ENCODE measurements at regions not wholly inside any gene's neighbourhood (a gene's known extent, or its start where the extent isn't known, plus 50 kb on each side); places are given as distances from the start of the nearest gene placed in this dataset.

DNA sequence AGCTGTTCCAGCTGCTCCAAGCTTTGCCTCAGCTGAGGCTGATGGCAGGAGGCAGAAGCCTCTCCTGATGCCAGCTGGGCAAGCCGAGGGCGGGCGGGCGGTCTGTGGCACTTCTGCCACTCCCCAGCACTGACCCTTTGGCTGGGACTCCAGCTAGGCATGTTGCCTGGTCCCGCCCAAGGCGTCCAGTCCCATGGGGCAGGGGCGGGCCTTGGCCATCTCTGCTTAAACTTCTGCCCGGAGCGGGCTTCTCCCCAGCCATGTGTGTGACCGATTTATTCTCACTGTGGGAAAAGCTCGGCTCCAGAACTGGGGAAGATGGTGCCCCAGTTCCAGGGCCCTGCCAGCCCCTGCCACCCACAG is 349.1 kb downstream of the SEC14L1 start:
- TF ChIP-seq, protein P1, sequence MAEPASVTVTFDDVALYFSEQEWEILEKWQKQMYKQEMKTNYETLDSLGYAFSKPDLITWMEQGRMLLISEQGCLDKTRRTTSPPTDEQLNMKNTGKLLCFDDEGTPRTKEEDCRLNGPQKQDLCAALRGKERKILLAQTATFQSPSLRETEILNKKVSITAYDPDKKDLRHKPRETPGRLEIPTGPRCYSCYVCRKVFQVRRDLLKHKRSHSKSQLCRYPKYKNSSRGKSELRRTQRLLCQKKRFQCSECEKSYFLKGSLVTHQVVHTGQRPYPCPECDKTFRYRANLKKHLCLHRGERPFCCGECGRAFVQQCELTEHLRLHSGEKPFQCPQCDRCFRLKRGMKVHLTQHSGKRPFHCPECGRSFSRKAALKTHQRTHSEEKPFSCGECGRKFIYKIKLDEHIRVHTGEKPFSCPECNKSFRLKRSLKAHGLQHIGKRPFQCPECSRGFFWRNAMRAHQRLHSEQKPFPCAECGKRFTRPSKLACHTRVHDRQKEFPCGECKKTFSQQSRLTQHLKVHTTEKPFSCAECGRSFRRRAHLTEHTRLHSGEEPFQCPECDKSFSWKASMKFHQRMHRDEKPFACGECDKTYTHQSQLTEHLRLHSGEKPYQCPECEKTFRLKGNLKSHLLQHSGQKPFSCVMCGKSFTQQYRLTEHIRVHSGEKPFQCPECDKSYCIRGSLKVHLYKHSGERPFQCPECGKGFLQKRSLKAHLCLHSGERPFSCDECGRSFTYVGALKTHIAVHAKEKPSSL (CRISPR knock-in tag; conservative IDR thresholded peaks at IDR 0.05), result no peak
- TF ChIP-seq, protein P2, sequence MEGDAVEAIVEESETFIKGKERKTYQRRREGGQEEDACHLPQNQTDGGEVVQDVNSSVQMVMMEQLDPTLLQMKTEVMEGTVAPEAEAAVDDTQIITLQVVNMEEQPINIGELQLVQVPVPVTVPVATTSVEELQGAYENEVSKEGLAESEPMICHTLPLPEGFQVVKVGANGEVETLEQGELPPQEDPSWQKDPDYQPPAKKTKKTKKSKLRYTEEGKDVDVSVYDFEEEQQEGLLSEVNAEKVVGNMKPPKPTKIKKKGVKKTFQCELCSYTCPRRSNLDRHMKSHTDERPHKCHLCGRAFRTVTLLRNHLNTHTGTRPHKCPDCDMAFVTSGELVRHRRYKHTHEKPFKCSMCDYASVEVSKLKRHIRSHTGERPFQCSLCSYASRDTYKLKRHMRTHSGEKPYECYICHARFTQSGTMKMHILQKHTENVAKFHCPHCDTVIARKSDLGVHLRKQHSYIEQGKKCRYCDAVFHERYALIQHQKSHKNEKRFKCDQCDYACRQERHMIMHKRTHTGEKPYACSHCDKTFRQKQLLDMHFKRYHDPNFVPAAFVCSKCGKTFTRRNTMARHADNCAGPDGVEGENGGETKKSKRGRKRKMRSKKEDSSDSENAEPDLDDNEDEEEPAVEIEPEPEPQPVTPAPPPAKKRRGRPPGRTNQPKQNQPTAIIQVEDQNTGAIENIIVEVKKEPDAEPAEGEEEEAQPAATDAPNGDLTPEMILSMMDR (IDR thresholded peaks at IDR 0.05), result no peak
- TF ChIP-seq, protein P3, sequence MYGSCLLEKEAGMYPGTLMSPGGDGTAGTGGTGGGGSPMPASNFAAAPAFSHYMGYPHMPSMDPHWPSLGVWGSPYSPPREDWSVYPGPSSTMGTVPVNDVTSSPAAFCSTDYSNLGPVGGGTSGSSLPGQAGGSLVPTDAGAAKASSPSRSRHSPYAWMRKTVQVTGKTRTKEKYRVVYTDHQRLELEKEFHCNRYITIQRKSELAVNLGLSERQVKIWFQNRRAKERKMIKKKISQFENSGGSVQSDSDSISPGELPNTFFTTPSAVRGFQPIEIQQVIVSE (CRISPR knock-in tag; IDR thresholded peaks at IDR 0.05; ENCODE audit: borderline replicate concordance), result no peak

Measured in WTC11 (cell line).